Testis (tissue), 2 donors: ENCODE measurements at regions not wholly inside any gene's neighbourhood (a gene's known extent, or its start where the extent isn't known, plus 50 kb on each side); places are given as distances from the start of the nearest gene placed in this dataset.

Source experiments
- DNase-seq: peaks from one replicate; pipeline ENCODE4 v3.0.0-alpha.2; 2019
- H3K27ac ChIP-seq, 2 donors: fragments of 200-600 bp; sonication (generic); one replicate each; pipeline ENCODE4 v1.5.1; 2019
- H3K27me3 ChIP-seq: fragments of 200-600 bp; sonication (generic); one replicate; pipeline ENCODE4 v1.5.1; 2019
- H3K36me3 ChIP-seq: fragments of 200-600 bp; sonication (generic); one replicate; pipeline ENCODE4 v1.5.1; 2017; ENCODE audit warnings: low read depth; ENCODE audit errors: missing control alignments
- H3K4me1 ChIP-seq: fragments of 200-600 bp; sonication (generic); one replicate; pipeline ENCODE4 v1.5.1; 2019
- H3K4me3 ChIP-seq, 2 donors: fragments of 200-600 bp; sonication (generic); one replicate each; pipeline ENCODE4 v1.5.1; 2017 to 2019
- H3K9me3 ChIP-seq: fragments of 200-600 bp; sonication (generic); one replicate; pipeline ENCODE4 v1.5.1; 2017
- POLR2A ChIP-seq: fragments of 450-650 bp; IDR thresholded peaks from one replicate; pipeline ENCODE4 v1.6.1; 2017; ENCODE audit warnings: antibody characterized with exemption, mild to moderate bottlenecking, moderate library complexity
- WGBS, 2 donors: methylation state at CpG; one replicate each; pipeline ENCODE4 v1.1.5; 2018; 5-methylcytosine and 5-hydroxymethylcytosine counted together
- intact Hi-C: fragments of 100-400 bp; cut with DNase I; formaldehyde crosslinking; loops from one replicate; pipeline ENCODE4 v1.15.1; 2023; ENCODE audit warnings: low total_unique reads
- TF ChIP-seq, protein P1 (sequence below), 3 experiments: fragments of 450-650 bp in 2 of 3; fragments of 200-600 bp in 1 of 3; sonication (generic) in 1 of 3; IDR thresholded peaks; one replicate each; pipeline ENCODE4 v1.5.1; 2016 to 2019; ENCODE audit warnings: antibody characterized with exemption in 3 of 3, mild to moderate bottlenecking in 2 of 3, moderate library complexity in 1 of 3

DNA sequence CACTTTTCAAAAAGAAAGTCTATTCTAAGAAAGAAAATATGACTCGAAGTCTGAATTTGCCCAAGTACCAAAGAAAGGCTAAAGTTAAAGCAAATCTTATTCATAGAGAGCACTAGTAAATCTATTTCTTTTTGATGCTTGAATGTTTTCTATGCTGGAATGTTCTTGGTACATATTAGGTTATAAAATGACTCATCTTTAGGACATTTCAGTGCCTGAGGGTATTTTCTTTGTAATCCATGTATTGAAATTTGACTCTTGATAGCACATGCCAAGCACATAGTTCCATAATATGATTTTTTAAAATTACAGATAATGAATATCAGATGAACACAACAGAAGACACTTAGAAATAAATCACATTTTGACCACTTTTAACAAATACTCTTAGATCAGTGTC, 232.8 kb downstream of the TRIML1 start:
- intact Hi-C loops, result no loop called here
- WGBS, 2 donors, result 88 to 91% methylated on average over 1 of the region's 1 CpG

DNA sequence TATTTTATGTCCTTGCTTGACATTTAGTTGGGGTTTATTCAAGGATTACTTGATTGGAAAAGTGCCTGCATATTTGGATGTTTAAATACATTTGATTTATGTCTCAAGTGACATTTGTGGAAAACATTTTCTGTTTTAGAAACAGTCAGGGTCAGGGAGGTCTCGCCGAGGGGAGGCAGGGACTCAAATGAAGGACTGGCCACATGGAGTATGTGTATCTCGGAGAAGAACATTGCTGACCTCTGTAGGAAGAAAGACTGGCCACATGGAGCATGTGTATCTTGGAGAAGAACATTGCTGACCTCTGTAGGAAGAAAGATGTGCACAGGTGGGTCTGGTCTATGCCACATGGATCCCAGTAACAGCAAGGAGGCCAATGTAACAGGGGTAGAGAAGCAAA, 233.6 kb downstream of the TRIML1 start:
- Histone ChIP-seq H3K4me1 (no peaks in the 10 kb centered on the region), H3K4me3 (no peak overlapping the region), H3K36me3 (no peaks in the 10 kb centered on the region), H3K27me3 (no peaks in the 10 kb centered on the region), H3K27ac (no peak overlapping the region), H3K9me3 (no peaks in the 10 kb centered on the region)
- no peak for TF ChIP-seq POLR2A
- intact Hi-C loops, result no loop called here
- 62 to 64% methylated on average over 3 of the region's 3 CpGs for WGBS, 2 donors
- DNase-seq, result no peak

More for the DNA sequence above, 232.8 kb downstream of the TRIML1 start:
- H3K36me3 ChIP-seq, result no peaks in the 10 kb centered on the region
- DNase-seq, result no peak
- no peaks in the 10 kb centered on the region for H3K4me1 ChIP-seq
- no peak overlapping the region for H3K4me3 ChIP-seq
- no peaks in the 10 kb centered on the region for H3K9me3 ChIP-seq
- TF ChIP-seq POLR2A, result no peak
- TF ChIP-seq, protein P1, sequence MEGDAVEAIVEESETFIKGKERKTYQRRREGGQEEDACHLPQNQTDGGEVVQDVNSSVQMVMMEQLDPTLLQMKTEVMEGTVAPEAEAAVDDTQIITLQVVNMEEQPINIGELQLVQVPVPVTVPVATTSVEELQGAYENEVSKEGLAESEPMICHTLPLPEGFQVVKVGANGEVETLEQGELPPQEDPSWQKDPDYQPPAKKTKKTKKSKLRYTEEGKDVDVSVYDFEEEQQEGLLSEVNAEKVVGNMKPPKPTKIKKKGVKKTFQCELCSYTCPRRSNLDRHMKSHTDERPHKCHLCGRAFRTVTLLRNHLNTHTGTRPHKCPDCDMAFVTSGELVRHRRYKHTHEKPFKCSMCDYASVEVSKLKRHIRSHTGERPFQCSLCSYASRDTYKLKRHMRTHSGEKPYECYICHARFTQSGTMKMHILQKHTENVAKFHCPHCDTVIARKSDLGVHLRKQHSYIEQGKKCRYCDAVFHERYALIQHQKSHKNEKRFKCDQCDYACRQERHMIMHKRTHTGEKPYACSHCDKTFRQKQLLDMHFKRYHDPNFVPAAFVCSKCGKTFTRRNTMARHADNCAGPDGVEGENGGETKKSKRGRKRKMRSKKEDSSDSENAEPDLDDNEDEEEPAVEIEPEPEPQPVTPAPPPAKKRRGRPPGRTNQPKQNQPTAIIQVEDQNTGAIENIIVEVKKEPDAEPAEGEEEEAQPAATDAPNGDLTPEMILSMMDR (IDR thresholded peaks at IDR 0.05), result no peak
- H3K27ac ChIP-seq, result no peak overlapping the region
- no peaks in the 10 kb centered on the region for H3K27me3 ChIP-seq

DNA sequence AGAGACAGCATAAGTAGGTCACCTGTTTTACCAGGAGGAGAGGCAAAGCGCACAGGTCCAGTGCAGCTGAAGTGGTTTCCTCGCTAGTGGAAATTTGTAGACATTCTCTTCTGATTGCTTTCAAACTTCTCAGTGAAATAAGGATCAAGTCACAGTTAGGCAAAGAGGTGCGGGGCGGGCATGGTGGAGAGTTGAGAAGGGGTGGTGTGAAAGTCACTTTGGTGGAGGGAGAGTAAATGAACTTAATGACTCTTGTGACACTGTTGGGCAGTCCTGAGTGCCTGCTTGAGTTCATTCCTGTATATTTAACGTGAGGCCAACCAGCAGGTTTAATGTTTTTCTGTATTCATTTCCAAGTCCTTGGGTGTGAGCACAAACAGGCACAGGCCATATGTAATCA, 235.6 kb downstream of the TRIML1 start:
- Histone ChIP-seq H3K27ac (no peak overlapping the region), H3K9me3 (no peaks in the 10 kb centered on the region), H3K27me3 (no peaks in the 10 kb centered on the region), H3K4me1 (no peaks in the 10 kb centered on the region), H3K4me3 (no peak overlapping the region), H3K36me3 (no peaks in the 10 kb centered on the region)
- 91 to 94% methylated on average over 5 of the region's 5 CpGs for WGBS, 2 donors
- TF ChIP-seq, protein P1 (IDR thresholded peaks at IDR 0.05), result no peak
- no peak for TF ChIP-seq POLR2A
- DNase-seq, result no peak
- intact Hi-C loops, result no loop called here

DNA sequence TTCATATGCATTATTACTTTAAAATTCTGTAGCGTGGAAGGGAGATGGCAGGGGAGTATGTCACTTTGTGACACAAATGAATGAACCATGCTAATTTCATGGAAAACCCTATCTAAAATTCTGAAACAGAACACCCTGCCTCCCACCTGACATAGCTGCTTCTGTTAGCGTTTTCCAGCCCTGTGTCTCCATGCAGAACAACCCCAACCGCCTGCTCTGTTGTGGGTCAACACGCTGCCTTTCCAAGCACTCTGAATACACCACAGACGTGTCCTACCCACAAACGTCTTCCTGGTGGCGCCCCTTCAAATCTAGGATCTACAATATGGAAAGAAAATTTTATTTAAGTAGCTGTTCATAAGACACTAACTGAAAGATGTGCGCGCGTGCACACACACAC, 238.6 kb downstream of the TRIML1 start:
- no peaks in the 10 kb centered on the region for H3K27me3 ChIP-seq
- H3K9me3 ChIP-seq, result no peaks in the 10 kb centered on the region
- no peak for TF ChIP-seq POLR2A
- TF ChIP-seq, protein P1 (IDR thresholded peaks at IDR 0.05), result no peak
- H3K36me3 ChIP-seq, result no peaks in the 10 kb centered on the region
- 92 to 93% methylated on average over 10 of the region's 10 CpGs for WGBS, 2 donors
- no peak for DNase-seq
- no peak overlapping the region for H3K27ac ChIP-seq
- intact Hi-C loops, result no loop called here
- H3K4me1 ChIP-seq, result no peaks in the 10 kb centered on the region
- H3K4me3 ChIP-seq, result no peak overlapping the region

DNA sequence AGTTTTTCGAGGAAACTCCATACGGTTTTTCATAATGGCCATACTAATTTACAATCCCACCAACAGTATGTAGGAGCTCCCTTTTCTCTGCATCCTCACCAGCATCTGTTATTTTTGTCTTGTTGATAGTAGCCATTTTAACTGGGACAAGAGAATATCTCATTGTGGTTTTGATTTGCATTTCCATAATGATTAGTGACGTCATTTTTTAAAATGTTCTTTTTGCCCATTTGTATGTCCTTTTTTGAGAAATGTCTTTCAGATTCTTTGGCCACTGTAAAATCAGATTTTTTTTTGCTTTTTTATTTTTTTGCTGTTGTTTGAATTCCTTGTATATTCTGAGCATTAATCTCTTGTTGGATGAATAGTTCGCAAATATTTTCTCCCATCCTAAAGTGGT, 243.9 kb downstream of the TRIML1 start:
- Histone ChIP-seq H3K36me3 (no peaks in the 10 kb centered on the region), H3K27me3 (no peaks in the 10 kb centered on the region), H3K4me1 (no peaks in the 10 kb centered on the region), H3K4me3 (no peak overlapping the region), H3K9me3 (no peaks in the 10 kb centered on the region), H3K27ac (no peak overlapping the region)
- DNase-seq, result no peak
- no peak for TF ChIP-seq POLR2A
- TF ChIP-seq, protein P1 (IDR thresholded peaks at IDR 0.05), result no peak
- intact Hi-C loops, result no loop called here
- 90 to 94% methylated on average over 4 of the region's 4 CpGs for WGBS, 2 donors
